Heart right ventricle (tissue), 16 donors: ENCODE measurements at regions not wholly inside any gene's neighbourhood (a gene's known extent, or its start where the extent isn't known, plus 50 kb on each side); places are given as distances from the start of the nearest gene placed in this dataset.

Source experiments
- ATAC-seq, 8 donors: fragments of 200-7000 bp; cut with Tn5 transposase; one replicate each; pipeline ENCODE4 v1.9.1; 2020; ENCODE audit warnings: mild to moderate bottlenecking in 8 of 8, moderate library complexity in 8 of 8, moderate number of reproducible peaks in 1 of 8
- DNase-seq, 2 donors: peaks; one replicate each; pipeline ENCODE4 v3.0.0-alpha.2; 2020
- H3K27ac ChIP-seq, 10 donors: fragments of 200-600 bp; sonication (generic) in 2 of 10; one replicate each; pipeline versions ENCODE4 v1.5.0 to v1.8.0; 2020 to 2022; ENCODE audit warnings: mild to moderate bottlenecking in 3 of 10
- H3K27me3 ChIP-seq, 7 donors: fragments of 200-600 bp; one replicate each; pipeline ENCODE4 v1.8.0; 2021 to 2022; ENCODE audit warnings: mild to moderate bottlenecking in 2 of 7
- H3K36me3 ChIP-seq, 9 donors: fragments of 200-600 bp; sonication (generic) in 1 of 9; one replicate each; pipeline versions ENCODE4 v1.5.0 to v1.8.0; 2020 to 2022; ENCODE audit warnings: mild to moderate bottlenecking in 2 of 9
- H3K4me1 ChIP-seq, 9 donors: fragments of 200-600 bp; sonication (generic) in 1 of 9; one replicate each; pipeline versions ENCODE4 v1.5.0 to v1.8.0; 2020 to 2022; ENCODE audit warnings: mild to moderate bottlenecking in 4 of 9
- H3K4me3 ChIP-seq, 10 donors: fragments of 200-600 bp; sonication (generic) in 2 of 10; one replicate each; pipeline versions ENCODE4 v1.5.0 to v1.8.0; 2020 to 2022; ENCODE audit warnings: mild to moderate bottlenecking in 7 of 10, moderate library complexity in 2 of 10
- H3K9me3 ChIP-seq, 11 donors: fragments of 200-600 bp in 10 of 11; sonication (generic) in 2 of 11; one replicate each; pipeline versions ENCODE4 v1.5.0 to v1.8.0; 2013 to 2022; ENCODE audit warnings: mild to moderate bottlenecking in 2 of 11, control low read depth in 1 of 11, moderate library complexity in 1 of 11
- CTCF ChIP-seq, 9 donors: fragments of 200-600 bp; sonication (generic) in 2 of 9; IDR thresholded peaks; one replicate each; pipeline versions ENCODE4 v1.5.0 to v1.8.0; 2021 to 2022; ENCODE audit warnings: antibody characterized with exemption in 9 of 9, mild to moderate bottlenecking in 5 of 9, moderate library complexity in 1 of 9
- WGBS, 2 donors: extraction: QIAGEN DNeasy Blood & Tissue Kit; methylation state at CpG; one replicate each; pipeline ENCODE4 v1.1.7; 2013; ENCODE audit warnings: inconsistent platforms in 1 of 2; 5-methylcytosine and 5-hydroxymethylcytosine counted together
- intact Hi-C, 10 donors: fragments of 100-400 bp; cut with DNase I; formaldehyde crosslinking; loops; one replicate each; pipeline versions ENCODE4 v1.11.1 to v1.14.2; 2022
- donor health status: Arrhythmogenic right ventricular cardiomyopathy.
- donor health status: ischemic (EF 13 %, LVEDD 7.1; RV severe dilation, severe dysfunction).
- donor health status: healthy with polysubstance abuse.
- donor health status: DM: no; HTN: yes; CAD: no.
- donor health status: DM: no; HTN: no; CAD: no.
- donor health status: ischemic (EF 25% LVEDD 6.9; RV normal size, moderate dysfunction).
- donor health status: ischemic (EF 25% LVEDD 5.7; RV mildly dilated, moderate dysfunction).
- donor health status: healthy.
- donor health status: DM: yes; HTN: yes; CAD: no.
- donor health status: Ischemic cardiomyopathy.
- donor health status: ischemic (EF 35%, LVEDD 5.7; RV mildly dilated, moderate dysfunction).
- donor health status: nonischemic (EF 11% LVEDD 7.7; RV severe dilation, severe dysfunction).
- donor health status: DM: yes; HTN: yes; CAD: no.
- donor health status: PGD.
- donor health status: ischemic (EF 29% LVEDD 5.4; RV normal size, mild dysfunction).
- donor health status: nonischemic (EF 23%, LVEDD 6.1; RV moderate dilation, normal function).

DNA sequence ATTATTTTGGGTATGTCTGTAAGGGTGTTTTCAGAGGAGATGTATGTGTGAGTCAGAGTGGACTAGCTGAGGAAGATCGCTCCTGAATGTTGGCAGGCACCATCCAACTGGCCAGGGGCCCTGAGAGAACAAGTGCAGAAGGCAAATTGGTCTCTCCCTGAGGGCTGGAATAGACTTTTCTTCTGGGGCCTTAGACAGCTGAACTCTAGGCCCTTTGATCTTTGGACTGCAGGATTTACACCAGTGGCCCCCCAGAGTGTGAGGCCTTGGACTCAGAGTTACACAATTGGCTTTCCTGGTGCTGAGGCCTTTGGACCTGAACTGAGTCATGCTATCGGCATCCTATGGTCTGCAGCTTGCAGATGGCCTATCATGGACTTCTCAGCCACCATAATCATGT, 217.2 kb downstream of the REEP3 start:
- Histone ChIP-seq H3K4me1 (no peaks in the 10 kb centered on the region), H3K9me3 (no peaks in the 10 kb centered on the region), H3K36me3 (no peaks in the 10 kb centered on the region), H3K27me3 (no peaks in the 10 kb centered on the region), H3K27ac (no peak overlapping the region), H3K4me3 (no peak overlapping the region)
- ATAC-seq (peak in 1 of 8 donors; percentile 50), DNase-seq (no peak)
- WGBS, 2 donors = 78 to 86% methylated on average over 2 of the region's 2 CpGs
- TF ChIP-seq CTCF (IDR thresholded peaks at IDR 0.05) = no peak
- intact Hi-C loops = no loop called here

- DNase-seq (no peak), ATAC-seq (no peak)
- H3K4me3 ChIP-seq = no peak overlapping the region
- peaks cover 0 to 3% (median 0%) of the 10 kb centered on the region in 11 donors for H3K9me3 ChIP-seq
- WGBS, 2 donors = 68 to 76% methylated on average over 5 of the region's 5 CpGs
- peaks cover 0 to 4% (median 0%) of the 10 kb centered on the region in 9 donors for H3K4me1 ChIP-seq
- intact Hi-C loops = no loop called here
- no peaks in the 10 kb centered on the region for H3K36me3 ChIP-seq
- no peak overlapping the region for H3K27ac ChIP-seq
- no peaks in the 10 kb centered on the region for H3K27me3 ChIP-seq
- TF ChIP-seq CTCF (IDR thresholded peaks at IDR 0.05) = no peak
Observed at GRCh38 chr10:63744060-63744941, 223.1 kb downstream of the REEP3 start.

GRCh38 chr10:63749915-63750314, 228.7 kb downstream of the REEP3 start:
- H3K9me3 ChIP-seq = peaks cover 0 to 5% (median 0%) of the 10 kb centered on the region in 11 donors
- intact Hi-C loops = no loop called here
- 59 to 75% methylated on average over 2 of the region's 2 CpGs for WGBS, 2 donors
- no peaks in the 10 kb centered on the region for H3K27me3 ChIP-seq
- TF ChIP-seq CTCF (IDR thresholded peaks at IDR 0.05) = no peak
- no peak overlapping the region for H3K27ac ChIP-seq
- H3K36me3 ChIP-seq = no peaks in the 10 kb centered on the region
- H3K4me3 ChIP-seq = no peak overlapping the region
- no peaks in the 10 kb centered on the region for H3K4me1 ChIP-seq
- ATAC-seq (no peak), DNase-seq (no peak)

DNA sequence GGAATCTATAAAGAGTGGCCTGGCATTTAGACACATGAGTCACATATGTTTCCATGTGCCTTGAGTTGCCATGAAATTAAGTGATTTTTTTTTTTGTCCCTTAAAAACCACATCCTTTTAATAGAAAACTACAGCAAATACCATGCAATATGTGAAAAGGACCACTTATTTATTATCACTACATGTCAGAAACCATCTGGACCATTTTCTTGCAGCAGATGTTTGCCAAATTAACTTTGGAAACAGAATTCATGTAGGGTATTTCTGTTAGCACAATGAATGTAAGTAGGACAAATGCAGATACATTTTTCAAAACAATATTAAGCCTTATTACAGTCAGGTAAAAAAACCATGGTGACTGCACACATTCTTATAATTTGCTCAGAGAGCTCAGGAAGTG, 230.6 kb downstream of the REEP3 start:
- H3K27me3 ChIP-seq = no peaks in the 10 kb centered on the region
- TF ChIP-seq CTCF (IDR thresholded peaks at IDR 0.05) = no peak
- H3K4me3 ChIP-seq = no peak overlapping the region
- intact Hi-C loops = no loop called here
- peaks cover 0 to 7% (median 0%) of the 10 kb centered on the region in 11 donors for H3K9me3 ChIP-seq
- no peaks in the 10 kb centered on the region for H3K4me1 ChIP-seq
- H3K36me3 ChIP-seq = no peaks in the 10 kb centered on the region
- ATAC-seq (no peak), DNase-seq (no peak)
- H3K27ac ChIP-seq = no peak overlapping the region
